HCT116 (cell line): ENCODE measurements at regions not wholly inside any gene's neighbourhood (a gene's known extent, or its start where the extent isn't known, plus 50 kb on each side); places are given as distances from the start of the nearest gene placed in this dataset.

ENCODE experiments used
- CTCF ChIP-seq, 3 experiments: fragments of 200-600 bp in 1 of 3; sonication (generic) in 1 of 3; IDR thresholded peaks in 2 of 3; conservative IDR thresholded peaks in 1 of 3; 2 replicates each; pipeline ENCODE4 v1.5.1; 2012 to 2017; ENCODE audit warnings: low read depth in 2 of 3, low read length in 2 of 3, antibody characterized with exemption in 1 of 3, borderline replicate concordance in 1 of 3, control low read depth in 1 of 3, mild to moderate bottlenecking in 1 of 3, mixed read lengths in 1 of 3, mixed run types in 1 of 3, moderate library complexity in 1 of 3; ENCODE audit not compliant: insufficient read depth in 1 of 3
- EGR1 ChIP-seq: IDR thresholded peaks from 2 replicates; pipeline ENCODE4 v1.6.1; 2012; ENCODE audit warnings: low read depth
- EZH2phosphoT487 ChIP-seq: fragments of 200-600 bp; IDR thresholded peaks from 2 replicates; pipeline ENCODE4 v1.6.1; 2018; ENCODE audit warnings: antibody characterized with exemption, borderline replicate concordance
- POLR2AphosphoS5 ChIP-seq: IDR thresholded peaks from 2 replicates; pipeline ENCODE4 v1.6.1; 2011; ENCODE audit warnings: mild to moderate bottlenecking, low read depth, low read length, moderate library complexity
- SP1 ChIP-seq: IDR thresholded peaks from 2 replicates; pipeline ENCODE4 v1.6.1; 2012; ENCODE audit warnings: low read depth
- SRF ChIP-seq: IDR thresholded peaks from 2 replicates; pipeline ENCODE4 v1.6.1; 2012; ENCODE audit warnings: low read depth

- no peak for TF ChIP-seq POLR2AphosphoS5
- no peak for TF ChIP-seq EGR1
- no peak for TF ChIP-seq CTCF (IDR thresholded peaks at IDR 0.05 in 2 of 3, conservative IDR thresholded peaks at IDR 0.05 in 1 of 3; ENCODE audit: borderline replicate concordance in 1 of 3, insufficient read depth in 1 of 3, low read depth in 2 of 3, low read length in 2 of 3)
- TF ChIP-seq SRF = no peak
- TF ChIP-seq EZH2phosphoT487 = no peak
- no peak for TF ChIP-seq SP1
Measured at GRCh38 chr20:48375804-48376203, 452.0 kb downstream of the PREX1 start.
